ENCODE measurements at regions not wholly inside any gene's neighbourhood (a gene's known extent, or its start where the extent isn't known, plus 50 kb on each side); places are given as distances from the start of the nearest gene placed in this dataset.
A peak's percentile ranks its signal among the peaks of the same experiment; 100 is the strongest.

- TF ChIP-seq POLR2A (IDR thresholded peaks at IDR 0.05) = no peak
- TF ChIP-seq, protein P1, sequence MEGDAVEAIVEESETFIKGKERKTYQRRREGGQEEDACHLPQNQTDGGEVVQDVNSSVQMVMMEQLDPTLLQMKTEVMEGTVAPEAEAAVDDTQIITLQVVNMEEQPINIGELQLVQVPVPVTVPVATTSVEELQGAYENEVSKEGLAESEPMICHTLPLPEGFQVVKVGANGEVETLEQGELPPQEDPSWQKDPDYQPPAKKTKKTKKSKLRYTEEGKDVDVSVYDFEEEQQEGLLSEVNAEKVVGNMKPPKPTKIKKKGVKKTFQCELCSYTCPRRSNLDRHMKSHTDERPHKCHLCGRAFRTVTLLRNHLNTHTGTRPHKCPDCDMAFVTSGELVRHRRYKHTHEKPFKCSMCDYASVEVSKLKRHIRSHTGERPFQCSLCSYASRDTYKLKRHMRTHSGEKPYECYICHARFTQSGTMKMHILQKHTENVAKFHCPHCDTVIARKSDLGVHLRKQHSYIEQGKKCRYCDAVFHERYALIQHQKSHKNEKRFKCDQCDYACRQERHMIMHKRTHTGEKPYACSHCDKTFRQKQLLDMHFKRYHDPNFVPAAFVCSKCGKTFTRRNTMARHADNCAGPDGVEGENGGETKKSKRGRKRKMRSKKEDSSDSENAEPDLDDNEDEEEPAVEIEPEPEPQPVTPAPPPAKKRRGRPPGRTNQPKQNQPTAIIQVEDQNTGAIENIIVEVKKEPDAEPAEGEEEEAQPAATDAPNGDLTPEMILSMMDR (IDR thresholded peaks at IDR 0.05) = no peak
- peak in 2 of 4 donors; percentile 36 to 45 for TF ChIP-seq EP300 (IDR thresholded peaks at IDR 0.05)
- peak; percentile 74 to 88 for TF ChIP-seq POLR2AphosphoS5 (IDR thresholded peaks at IDR 0.05)
Measured at GRCh38 chr17:77404812-77405581, 264.2 kb downstream of the SEC14L1 start.

Measured in upper lobe of left lung (tissue), 4 donors.